OCI-LY7 (cell line): ENCODE measurements at regions not wholly inside any gene's neighbourhood (a gene's known extent, or its start where the extent isn't known, plus 50 kb on each side); places are given as distances from the start of the nearest gene placed in this dataset.

Source experiments
- EZH2phosphoT487 ChIP-seq: fragments of 200-600 bp; sonication (generic); IDR thresholded peaks from 2 replicates; pipeline ENCODE4 v1.6.1; 2018; ENCODE audit warnings: low read depth, borderline replicate concordance, mild to moderate bottlenecking, mixed run types, antibody characterized with exemption, low read length, moderate library complexity, mixed read lengths
- TF ChIP-seq, protein P1 (sequence below): fragments of 200-600 bp; sonication (generic); conservative IDR thresholded peaks from 2 replicates; pipeline ENCODE4 v1.5.1; 2014; ENCODE audit warnings: mild to moderate bottlenecking, antibody characterized with exemption, low read length, moderate library complexity, mixed read lengths

DNA sequence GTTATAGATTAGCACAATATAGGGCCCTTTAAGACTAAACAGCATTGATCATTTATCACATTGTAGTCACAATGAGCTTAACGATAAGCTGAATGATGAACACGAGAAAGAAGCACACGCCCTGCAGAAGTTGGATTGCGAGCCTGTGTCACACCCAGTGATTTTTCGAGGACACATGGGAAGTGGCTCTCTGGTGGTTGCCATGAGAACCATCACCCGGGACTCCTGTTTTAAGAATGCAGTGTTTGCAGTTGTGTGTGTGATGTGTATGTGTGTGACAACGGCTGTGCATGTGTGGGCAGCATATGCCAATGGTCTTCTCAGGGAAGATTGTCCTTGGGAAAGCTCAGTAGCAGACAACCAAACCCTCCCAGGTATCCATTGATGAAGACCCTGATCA is 69.2 kb downstream of the PDCL3 start:
- TF ChIP-seq, protein P1, sequence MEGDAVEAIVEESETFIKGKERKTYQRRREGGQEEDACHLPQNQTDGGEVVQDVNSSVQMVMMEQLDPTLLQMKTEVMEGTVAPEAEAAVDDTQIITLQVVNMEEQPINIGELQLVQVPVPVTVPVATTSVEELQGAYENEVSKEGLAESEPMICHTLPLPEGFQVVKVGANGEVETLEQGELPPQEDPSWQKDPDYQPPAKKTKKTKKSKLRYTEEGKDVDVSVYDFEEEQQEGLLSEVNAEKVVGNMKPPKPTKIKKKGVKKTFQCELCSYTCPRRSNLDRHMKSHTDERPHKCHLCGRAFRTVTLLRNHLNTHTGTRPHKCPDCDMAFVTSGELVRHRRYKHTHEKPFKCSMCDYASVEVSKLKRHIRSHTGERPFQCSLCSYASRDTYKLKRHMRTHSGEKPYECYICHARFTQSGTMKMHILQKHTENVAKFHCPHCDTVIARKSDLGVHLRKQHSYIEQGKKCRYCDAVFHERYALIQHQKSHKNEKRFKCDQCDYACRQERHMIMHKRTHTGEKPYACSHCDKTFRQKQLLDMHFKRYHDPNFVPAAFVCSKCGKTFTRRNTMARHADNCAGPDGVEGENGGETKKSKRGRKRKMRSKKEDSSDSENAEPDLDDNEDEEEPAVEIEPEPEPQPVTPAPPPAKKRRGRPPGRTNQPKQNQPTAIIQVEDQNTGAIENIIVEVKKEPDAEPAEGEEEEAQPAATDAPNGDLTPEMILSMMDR = no peak
- TF ChIP-seq EZH2phosphoT487 = no peak
